Glutamatergic neuron (in vitro differentiated cells): ENCODE measurements at regions not wholly inside any gene's neighbourhood (a gene's known extent, or its start where the extent isn't known, plus 50 kb on each side); places are given as distances from the start of the nearest gene placed in this dataset.

Source experiments
- DNase-seq: peaks from one replicate; pipeline ENCODE4 v3.0.0; 2022
- H3K27ac Mint-ChIP-seq: one replicate; pipeline ENCODE4 v1.8.0; 2020; ENCODE audit warnings: mild to moderate bottlenecking, mixed read lengths, inconsistent platforms; ENCODE audit not compliant: unreplicated experiment
- H3K27me3 Mint-ChIP-seq: one replicate; pipeline ENCODE4 v1.8.0; 2020; ENCODE audit warnings: mild to moderate bottlenecking, moderate library complexity, mixed read lengths, inconsistent platforms; ENCODE audit not compliant: unreplicated experiment
- H3K36me3 Mint-ChIP-seq: one replicate; pipeline ENCODE4 v1.8.0; 2020; ENCODE audit warnings: mild to moderate bottlenecking, mixed read lengths, inconsistent platforms; ENCODE audit not compliant: unreplicated experiment
- H3K4me1 Mint-ChIP-seq: one replicate; pipeline ENCODE4 v1.8.0; 2020; ENCODE audit warnings: mild to moderate bottlenecking, low read depth, mixed read lengths, inconsistent platforms; ENCODE audit not compliant: unreplicated experiment
- H3K4me3 Mint-ChIP-seq: one replicate; pipeline ENCODE4 v1.8.0; 2020; ENCODE audit warnings: mild to moderate bottlenecking, mixed read lengths, inconsistent platforms; ENCODE audit not compliant: unreplicated experiment
- H3K9me3 Mint-ChIP-seq: one replicate; pipeline ENCODE4 v1.8.0; 2020; ENCODE audit warnings: mild to moderate bottlenecking, moderate library complexity, mixed read lengths, inconsistent platforms; ENCODE audit not compliant: unreplicated experiment
- TF ChIP-seq, protein P1 (sequence below): fragments of 200-600 bp; sonication (generic); IDR thresholded peaks from one replicate; pipeline ENCODE4 v1.5.0; 2021; ENCODE audit not compliant: partially characterized antibody, unreplicated experiment

DNA sequence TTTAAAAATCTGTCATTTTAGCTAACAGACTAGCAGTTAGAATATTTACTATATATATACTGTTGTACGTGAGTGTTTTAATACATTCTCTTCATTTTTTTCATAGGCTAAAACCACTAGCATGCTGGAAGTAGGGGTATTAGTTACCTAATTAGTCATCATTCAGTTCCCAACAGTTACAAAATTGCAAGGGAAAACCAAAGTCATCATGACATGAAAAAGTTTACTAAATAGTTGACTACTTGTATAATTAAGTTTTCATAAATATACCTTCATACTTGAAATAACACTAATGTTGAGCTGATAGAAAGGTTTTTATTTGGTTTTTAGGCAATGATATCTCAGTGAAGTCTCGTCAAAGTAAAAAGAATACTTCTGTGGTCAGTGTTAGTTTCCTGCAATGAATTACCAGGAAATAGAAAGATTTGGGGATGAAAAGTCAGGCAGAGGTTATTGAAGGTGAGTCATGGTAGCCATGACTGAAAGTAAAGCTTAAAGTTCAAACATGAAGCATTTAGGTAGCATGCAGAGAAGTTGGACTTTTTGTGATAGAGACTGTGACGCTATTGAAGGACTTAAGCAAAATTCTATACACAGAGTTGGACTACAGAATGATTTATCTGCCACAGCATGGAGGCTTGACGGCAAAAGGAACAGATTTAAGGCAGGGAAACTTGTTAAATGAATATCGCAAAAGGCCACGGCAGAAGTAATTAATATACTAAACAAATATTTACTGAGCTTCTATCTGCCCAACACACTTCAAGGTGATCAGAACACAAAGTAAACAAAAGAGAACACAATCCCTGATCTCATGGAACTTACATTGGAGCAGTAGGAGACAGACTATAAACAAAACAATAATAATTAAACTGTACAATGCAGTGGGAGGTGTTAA lies 828.1 kb upstream of the FAT3 start:
- Mint-ChIP-seq H3K36me3 (peaks cover 6% of the 10 kb centered on the region), H3K4me3 (no peak overlapping the region), H3K27me3 (no peaks in the 10 kb centered on the region), H3K4me1 (no peaks in the 10 kb centered on the region), H3K27ac (no peak overlapping the region), H3K9me3 (no peaks in the 10 kb centered on the region)
- TF ChIP-seq, protein P1, sequence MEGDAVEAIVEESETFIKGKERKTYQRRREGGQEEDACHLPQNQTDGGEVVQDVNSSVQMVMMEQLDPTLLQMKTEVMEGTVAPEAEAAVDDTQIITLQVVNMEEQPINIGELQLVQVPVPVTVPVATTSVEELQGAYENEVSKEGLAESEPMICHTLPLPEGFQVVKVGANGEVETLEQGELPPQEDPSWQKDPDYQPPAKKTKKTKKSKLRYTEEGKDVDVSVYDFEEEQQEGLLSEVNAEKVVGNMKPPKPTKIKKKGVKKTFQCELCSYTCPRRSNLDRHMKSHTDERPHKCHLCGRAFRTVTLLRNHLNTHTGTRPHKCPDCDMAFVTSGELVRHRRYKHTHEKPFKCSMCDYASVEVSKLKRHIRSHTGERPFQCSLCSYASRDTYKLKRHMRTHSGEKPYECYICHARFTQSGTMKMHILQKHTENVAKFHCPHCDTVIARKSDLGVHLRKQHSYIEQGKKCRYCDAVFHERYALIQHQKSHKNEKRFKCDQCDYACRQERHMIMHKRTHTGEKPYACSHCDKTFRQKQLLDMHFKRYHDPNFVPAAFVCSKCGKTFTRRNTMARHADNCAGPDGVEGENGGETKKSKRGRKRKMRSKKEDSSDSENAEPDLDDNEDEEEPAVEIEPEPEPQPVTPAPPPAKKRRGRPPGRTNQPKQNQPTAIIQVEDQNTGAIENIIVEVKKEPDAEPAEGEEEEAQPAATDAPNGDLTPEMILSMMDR: no peak
- no peak for DNase-seq

DNA sequence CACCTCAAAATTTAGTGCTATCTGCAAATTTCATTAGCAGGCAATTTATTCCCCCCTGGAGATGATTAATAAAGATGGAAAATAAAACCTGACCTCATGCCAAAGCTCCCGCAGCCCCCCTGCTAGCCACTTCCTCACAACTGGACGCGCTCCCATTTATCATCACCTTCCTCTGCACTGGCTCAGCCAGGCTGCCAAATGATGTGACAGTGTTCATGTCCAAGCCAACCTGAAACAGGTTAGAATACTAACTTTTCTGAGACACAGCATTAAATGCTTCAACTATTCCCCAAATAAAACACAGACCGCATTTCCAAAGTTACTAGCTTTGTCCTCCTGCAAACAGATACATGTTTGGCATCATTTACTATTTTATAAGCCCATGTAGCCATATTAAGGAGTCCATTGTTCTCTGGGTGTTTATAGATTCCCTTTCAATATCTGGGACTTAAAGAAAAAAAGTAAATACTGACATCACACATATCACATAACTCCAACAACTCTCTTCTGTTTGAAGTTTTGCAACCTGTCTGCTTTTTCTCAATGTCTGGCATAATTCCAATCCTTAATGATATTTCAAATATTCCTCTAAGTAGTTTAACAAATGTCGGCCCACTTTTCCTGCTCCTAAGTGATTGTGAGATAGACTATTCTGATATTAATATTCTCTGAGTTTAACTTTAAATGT lies 829.7 kb upstream of the FAT3 start:
- TF ChIP-seq, protein P1: no peak
- no peak overlapping the region for H3K27ac Mint-ChIP-seq
- DNase-seq: no peak
- no peak overlapping the region for H3K4me3 Mint-ChIP-seq
- H3K27me3 Mint-ChIP-seq: no peaks in the 10 kb centered on the region
- H3K36me3 Mint-ChIP-seq: no peaks in the 10 kb centered on the region
- no peaks in the 10 kb centered on the region for H3K4me1 Mint-ChIP-seq
- no peaks in the 10 kb centered on the region for H3K9me3 Mint-ChIP-seq

DNA sequence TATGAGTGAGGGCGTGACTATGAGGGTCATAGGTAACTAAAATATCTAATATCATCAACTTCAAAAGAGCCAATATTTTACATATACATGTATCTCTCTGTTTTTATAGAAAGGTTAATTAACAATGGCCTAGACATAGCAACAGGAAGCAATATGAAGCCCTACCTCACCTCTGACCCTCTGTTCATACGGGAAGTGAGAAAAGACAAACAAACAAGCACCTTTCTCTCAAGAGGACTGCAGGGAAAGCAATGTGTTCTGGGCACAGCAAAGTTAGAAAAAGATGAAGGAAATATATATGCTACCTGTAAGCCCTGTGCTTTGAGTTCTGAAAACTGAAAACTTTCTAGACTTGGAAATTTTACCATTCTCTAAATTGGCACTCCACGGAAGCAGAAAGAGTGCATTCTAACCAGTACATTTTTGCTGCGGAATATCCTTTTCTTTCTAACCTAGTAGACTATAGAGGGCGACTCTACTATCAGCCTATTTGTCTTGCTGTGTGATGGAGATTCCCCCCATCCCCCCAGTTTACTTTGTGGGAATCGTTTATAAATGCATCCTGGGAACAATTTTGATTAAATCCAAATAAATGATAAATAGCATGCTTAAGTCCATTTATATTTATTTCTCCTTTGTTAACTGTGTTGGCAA lies 830.4 kb upstream of the FAT3 start:
- Mint-ChIP-seq H3K4me1 (no peaks in the 10 kb centered on the region), H3K27ac (no peak overlapping the region), H3K36me3 (no peaks in the 10 kb centered on the region), H3K27me3 (peaks cover 3% of the 10 kb centered on the region), H3K9me3 (no peaks in the 10 kb centered on the region), H3K4me3 (no peak overlapping the region)
- TF ChIP-seq, protein P1: no peak
- no peak for DNase-seq

DNA sequence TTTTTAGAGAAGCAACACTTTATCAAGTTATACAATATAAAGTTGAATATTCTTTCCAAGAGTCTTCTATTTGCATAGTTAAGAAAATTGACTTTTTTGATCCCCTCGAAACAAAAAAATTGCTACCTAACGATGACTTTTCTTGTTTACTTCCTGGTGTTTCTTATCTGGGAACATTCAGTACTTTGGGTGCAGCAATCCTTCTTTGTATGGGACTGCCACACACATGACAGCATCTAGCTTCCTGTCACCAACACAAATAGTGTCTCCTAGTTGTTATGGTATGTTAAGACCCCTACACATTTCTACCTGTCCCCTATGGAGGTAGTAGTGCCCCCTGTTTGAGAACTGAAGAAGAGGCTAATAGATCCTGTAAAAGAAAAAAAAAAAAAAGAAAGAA lies 841.7 kb upstream of the FAT3 start:
- no peaks in the 10 kb centered on the region for H3K36me3 Mint-ChIP-seq
- TF ChIP-seq, protein P1: no peak
- no peaks in the 10 kb centered on the region for H3K27me3 Mint-ChIP-seq
- H3K4me3 Mint-ChIP-seq: no peak overlapping the region
- H3K27ac Mint-ChIP-seq: no peak overlapping the region
- H3K4me1 Mint-ChIP-seq: no peaks in the 10 kb centered on the region
- no peak for DNase-seq
- H3K9me3 Mint-ChIP-seq: no peaks in the 10 kb centered on the region

DNA sequence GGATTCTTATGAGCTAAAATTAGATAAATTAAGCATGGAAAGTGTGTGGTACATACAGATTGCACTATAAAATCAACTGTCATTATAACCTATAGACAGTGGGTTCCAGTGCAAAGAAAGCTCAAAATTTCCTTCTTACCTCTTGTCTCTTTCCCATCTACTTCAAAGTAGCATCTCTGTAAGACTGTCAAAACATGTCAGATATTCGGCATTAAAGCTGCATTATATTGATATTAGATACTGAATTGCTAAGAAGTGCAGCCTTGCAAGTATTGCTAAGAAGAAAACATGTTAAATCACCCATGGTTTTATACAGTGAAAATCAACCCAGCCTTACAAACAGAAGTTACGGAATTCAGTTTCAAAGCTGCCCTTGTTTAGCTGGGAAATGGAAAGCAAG lies 849.8 kb upstream of the FAT3 start:
- TF ChIP-seq, protein P1: no peak
- H3K27ac Mint-ChIP-seq: no peak overlapping the region
- no peaks in the 10 kb centered on the region for H3K36me3 Mint-ChIP-seq
- H3K27me3 Mint-ChIP-seq: no peaks in the 10 kb centered on the region
- H3K9me3 Mint-ChIP-seq: no peaks in the 10 kb centered on the region
- no peak overlapping the region for H3K4me3 Mint-ChIP-seq
- no peaks in the 10 kb centered on the region for H3K4me1 Mint-ChIP-seq
- no peak for DNase-seq
